ENCODE measurements at regions not wholly inside any gene's neighbourhood (a gene's known extent, or its start where the extent isn't known, plus 50 kb on each side); places are given as distances from the start of the nearest gene placed in this dataset.

DNA sequence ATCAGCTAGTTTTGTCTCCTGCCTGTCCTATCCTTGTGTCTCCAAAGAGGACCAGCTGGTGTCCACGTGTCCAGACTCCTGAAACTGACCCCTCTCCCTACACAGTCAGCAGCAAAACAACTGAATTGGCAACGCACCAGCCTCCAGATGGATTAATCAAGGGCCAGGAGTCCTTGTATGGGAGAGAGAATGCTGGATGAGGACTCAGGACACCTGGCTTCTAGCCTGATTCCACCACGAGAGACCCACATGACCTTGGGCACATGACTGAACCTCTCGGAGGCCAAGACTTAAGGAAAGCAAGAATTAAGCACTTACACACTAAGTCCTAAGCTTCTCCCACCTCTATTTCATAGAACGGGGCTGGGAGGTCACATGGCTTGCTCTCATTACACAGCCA lies 60.4 kb upstream of the CMKLR1 start:
- TF ChIP-seq, protein P1, sequence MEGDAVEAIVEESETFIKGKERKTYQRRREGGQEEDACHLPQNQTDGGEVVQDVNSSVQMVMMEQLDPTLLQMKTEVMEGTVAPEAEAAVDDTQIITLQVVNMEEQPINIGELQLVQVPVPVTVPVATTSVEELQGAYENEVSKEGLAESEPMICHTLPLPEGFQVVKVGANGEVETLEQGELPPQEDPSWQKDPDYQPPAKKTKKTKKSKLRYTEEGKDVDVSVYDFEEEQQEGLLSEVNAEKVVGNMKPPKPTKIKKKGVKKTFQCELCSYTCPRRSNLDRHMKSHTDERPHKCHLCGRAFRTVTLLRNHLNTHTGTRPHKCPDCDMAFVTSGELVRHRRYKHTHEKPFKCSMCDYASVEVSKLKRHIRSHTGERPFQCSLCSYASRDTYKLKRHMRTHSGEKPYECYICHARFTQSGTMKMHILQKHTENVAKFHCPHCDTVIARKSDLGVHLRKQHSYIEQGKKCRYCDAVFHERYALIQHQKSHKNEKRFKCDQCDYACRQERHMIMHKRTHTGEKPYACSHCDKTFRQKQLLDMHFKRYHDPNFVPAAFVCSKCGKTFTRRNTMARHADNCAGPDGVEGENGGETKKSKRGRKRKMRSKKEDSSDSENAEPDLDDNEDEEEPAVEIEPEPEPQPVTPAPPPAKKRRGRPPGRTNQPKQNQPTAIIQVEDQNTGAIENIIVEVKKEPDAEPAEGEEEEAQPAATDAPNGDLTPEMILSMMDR (IDR thresholded peaks at IDR 0.05), result no peak
- TF ChIP-seq EP300 (IDR thresholded peaks at IDR 0.05) (no peak), POLR2AphosphoS5 (IDR thresholded peaks at IDR 0.05) (no peak), POLR2A (IDR thresholded peaks at IDR 0.05; ENCODE audit: low read depth) (no peak)

All from esophagus muscularis mucosa (tissue), 4 donors.